K562 (cell line): ENCODE measurements at regions not wholly inside any gene's neighbourhood (a gene's known extent, or its start where the extent isn't known, plus 50 kb on each side); places are given as distances from the start of the nearest gene placed in this dataset.

Experiments used
- ATAC-seq: fragments of 200-7000 bp; cut with Tn5 transposase; 3 replicates; pipeline ENCODE4 v1.9.1; 2020; ENCODE audit warnings: moderate library complexity
- BruUV-seq: library from RNA; stranded (reverse); fragments of 400-500 nt; replicated peaks from 2 replicates; lab custom pipeline; 2021; lab: Mats Ljungman, UMichigan
- CTCF ChIA-PET: fragments of 300-600 bp; formaldehyde crosslinking; extraction: SDS; loops from one replicate; lab custom pipeline; 2021; ENCODE audit warnings: low intra/inter-chr PET ratio; lab: Yijun Ruan, JAX
- POLR2A ChIA-PET: fragments of 300-600, 350-650 bp; sonication (Branson Sonifier 250); formaldehyde crosslinking; extraction: SDS; loops from one replicate; lab custom pipeline; 2021; ENCODE audit warnings: antibody characterized with exemption, inconsistent platforms; lab: Yijun Ruan, JAX
- DNase-seq, 4 experiments: peaks; one replicate each; pipeline versions ENCODE4 v3.0.0 to v3.0.0-alpha.2; 2011 to 2018; ENCODE audit warnings: low spot score in 3 of 4, mixed read lengths in 3 of 4; ENCODE audit errors: extremely low read depth in 1 of 4
- FAIRE-seq: peaks from 2 replicates; lab custom pipeline; 2011; peaks lifted over from hg19 to GRCh38; lab: Jason Lieb, UNC
- H2AFZ ChIP-seq: 2 replicates; pipeline ENCODE4 v1.6.0; 2011; ENCODE audit warnings: low read depth, low read length, control low read depth, inconsistent platforms
- H3K27ac ChIP-seq: fragments of 200-600 bp; 3 replicates; pipeline ENCODE4 v1.8.0; 2011; ENCODE audit warnings: low read depth, mild to moderate bottlenecking, control low read depth, inconsistent platforms, low read length, moderate library complexity, mixed read lengths; ENCODE audit errors: extremely low read depth
- H3K27me3 ChIP-seq, 2 experiments: fragments of 300-600 bp in 1 of 2; 2 replicates in 1 of 2; 3 replicates in 1 of 2; pipeline versions ENCODE4 v1.6.0 to v1.8.0; 2011; ENCODE audit warnings: inconsistent platforms in 2 of 2, low read length in 2 of 2, mild to moderate bottlenecking in 1 of 2, mixed read lengths in 1 of 2, moderate library complexity in 1 of 2; ENCODE audit not compliant: control insufficient read depth in 2 of 2, insufficient read depth in 2 of 2
- H3K36me3 ChIP-seq: fragments of 300-600 bp; 3 replicates; pipeline ENCODE4 v1.8.0; 2011; ENCODE audit warnings: mild to moderate bottlenecking, low read length, inconsistent platforms; ENCODE audit not compliant: control insufficient read depth, insufficient read depth
- H3K4me1 ChIP-seq, 2 experiments: fragments of 200-600 bp in 1 of 2; replicated peaks in 1 of 2; 2 replicates in 1 of 2; 3 replicates in 1 of 2; pipeline versions ENCODE4 v1.5.1 to v1.8.0; 2011; ENCODE audit warnings: inconsistent platforms in 2 of 2, low read length in 2 of 2, mild to moderate bottlenecking in 1 of 2, mixed read lengths in 1 of 2, moderate library complexity in 1 of 2; ENCODE audit not compliant: control insufficient read depth in 2 of 2, insufficient read depth in 2 of 2
- H3K4me2 ChIP-seq: 2 replicates; pipeline ENCODE4 v1.6.1; 2011; ENCODE audit warnings: low read length, control low read depth, inconsistent platforms, mixed read lengths; ENCODE audit not compliant: insufficient read depth
- H3K4me3 ChIP-seq: fragments of 200-600 bp; sonication (generic), shearing (Covaris generic); 2 replicates; pipeline ENCODE4 v1.5.1; 2016; ENCODE audit warnings: control low read depth, inconsistent platforms
- H3K79me2 ChIP-seq: fragments of 200-600 bp; 3 replicates; pipeline ENCODE4 v1.8.0; 2011; ENCODE audit warnings: low read length, inconsistent platforms; ENCODE audit not compliant: control insufficient read depth, insufficient read depth
- H3K9ac ChIP-seq, 2 experiments: 2 replicates each; pipeline versions ENCODE4 v1.6.0 to v1.6.1; 2011; ENCODE audit warnings: low read depth in 2 of 2, low read length in 2 of 2, control low read depth in 1 of 2, inconsistent platforms in 1 of 2, mild to moderate bottlenecking in 1 of 2, mixed read lengths in 1 of 2; ENCODE audit not compliant: insufficient read depth in 1 of 2
- H3K9me1 ChIP-seq: one replicate; pipeline ENCODE4 v1.6.0; 2011; ENCODE audit warnings: inconsistent platforms, mild to moderate bottlenecking, low read length, moderate library complexity; ENCODE audit not compliant: control insufficient read depth, insufficient read depth
- H3K9me3 ChIP-seq: replicated peaks from 2 replicates; pipeline ENCODE4 v1.5.1; 2011; ENCODE audit warnings: low read depth, low read length, inconsistent platforms; ENCODE audit not compliant: control insufficient read depth, insufficient read depth
- H4K20me1 ChIP-seq: replicated peaks from 2 replicates; pipeline ENCODE4 v1.6.1; 2011; ENCODE audit warnings: low read length, inconsistent platforms, mixed read lengths; ENCODE audit not compliant: control insufficient read depth, insufficient read depth
- ETV1 ChIP-seq: fragments of 450-650 bp; conservative IDR thresholded peaks from 2 replicates; pipeline ENCODE4 v1.6.1; 2016; ENCODE audit warnings: missing genetic modification characterization, control low read depth, low read depth, missing compliant biosample characterization
- NFATC3 ChIP-seq: fragments of 450-650 bp; IDR thresholded peaks from 2 replicates; pipeline ENCODE4 v1.6.1; 2017; ENCODE audit warnings: mild to moderate bottlenecking
- NFRKB ChIP-seq: fragments of 450-650 bp; IDR thresholded peaks from 2 replicates; pipeline ENCODE4 v1.6.1; 2016; ENCODE audit warnings: low read depth
- RFX7 ChIP-seq: fragments of 250-450 bp; sonication (Bioruptor Pico); IDR thresholded peaks from 2 replicates; pipeline ENCODE4 v1.5.1; 2021; ENCODE audit warnings: mild to moderate bottlenecking
- ZNF174 ChIP-seq: fragments of 250-450 bp; sonication (Bioruptor Pico); IDR thresholded peaks from 2 replicates; pipeline ENCODE4 v1.4.0; 2020; ENCODE audit warnings: mild to moderate bottlenecking
- WGBS: fragments of 100-300 bp; shearing (Covaris generic); methylation state at CpG from one replicate; pipeline ENCODE4 v1.1.6; 2016; ENCODE audit warnings: low coverage, mixed read lengths; ENCODE audit not compliant: insufficient coverage; ENCODE audit errors: missing lambda C conversion rate; 5-methylcytosine and 5-hydroxymethylcytosine counted together
- in situ Hi-C: fragments of 300-500 bp; cut with MboI; formaldehyde crosslinking; loops from 4 replicates; pipeline ENCODE4 v1.15.0; 2018; ENCODE audit warnings: inconsistent platforms, mixed read lengths
- intact Hi-C: fragments of 100-400 bp; cut with micrococcal nuclease; formaldehyde crosslinking; loops from 2 replicates; pipeline ENCODE4 v1.14.2; 2022
- TF ChIP-seq, protein P1 (sequence below): fragments of 250-450 bp; sonication (Bioruptor Pico); IDR thresholded peaks from 2 replicates; pipeline ENCODE4 v1.5.0; 2021; ENCODE audit warnings: mild to moderate bottlenecking, moderate library complexity

DNA sequence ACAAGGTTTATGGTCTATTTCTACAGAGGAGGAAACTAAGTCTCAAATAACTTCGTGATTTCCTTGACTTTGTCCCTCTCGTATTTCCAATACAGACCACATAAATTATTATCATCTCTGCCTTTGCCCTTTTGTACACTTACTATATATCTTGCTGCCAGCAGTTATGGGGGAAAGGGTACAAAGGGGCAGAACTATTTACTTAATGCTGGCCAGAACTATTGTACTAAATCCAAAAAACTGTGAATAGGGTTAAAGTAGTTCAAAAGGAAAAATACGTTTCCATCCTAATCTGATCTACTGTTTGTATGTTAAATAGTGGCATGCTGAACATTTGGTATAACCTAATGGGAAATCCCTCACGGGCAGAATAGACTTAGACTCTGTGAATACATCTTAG lies 537.3 kb upstream of the SEMA6D start:
- no peak for TF ChIP-seq NFATC3
- no peak for TF ChIP-seq ETV1 (tag)
- no peak for TF ChIP-seq NFRKB
- TF ChIP-seq ZNF174 (CRISPR knock-in tag): no peak
- no peak for TF ChIP-seq RFX7 (CRISPR knock-in tag)
- TF ChIP-seq, protein P1, sequence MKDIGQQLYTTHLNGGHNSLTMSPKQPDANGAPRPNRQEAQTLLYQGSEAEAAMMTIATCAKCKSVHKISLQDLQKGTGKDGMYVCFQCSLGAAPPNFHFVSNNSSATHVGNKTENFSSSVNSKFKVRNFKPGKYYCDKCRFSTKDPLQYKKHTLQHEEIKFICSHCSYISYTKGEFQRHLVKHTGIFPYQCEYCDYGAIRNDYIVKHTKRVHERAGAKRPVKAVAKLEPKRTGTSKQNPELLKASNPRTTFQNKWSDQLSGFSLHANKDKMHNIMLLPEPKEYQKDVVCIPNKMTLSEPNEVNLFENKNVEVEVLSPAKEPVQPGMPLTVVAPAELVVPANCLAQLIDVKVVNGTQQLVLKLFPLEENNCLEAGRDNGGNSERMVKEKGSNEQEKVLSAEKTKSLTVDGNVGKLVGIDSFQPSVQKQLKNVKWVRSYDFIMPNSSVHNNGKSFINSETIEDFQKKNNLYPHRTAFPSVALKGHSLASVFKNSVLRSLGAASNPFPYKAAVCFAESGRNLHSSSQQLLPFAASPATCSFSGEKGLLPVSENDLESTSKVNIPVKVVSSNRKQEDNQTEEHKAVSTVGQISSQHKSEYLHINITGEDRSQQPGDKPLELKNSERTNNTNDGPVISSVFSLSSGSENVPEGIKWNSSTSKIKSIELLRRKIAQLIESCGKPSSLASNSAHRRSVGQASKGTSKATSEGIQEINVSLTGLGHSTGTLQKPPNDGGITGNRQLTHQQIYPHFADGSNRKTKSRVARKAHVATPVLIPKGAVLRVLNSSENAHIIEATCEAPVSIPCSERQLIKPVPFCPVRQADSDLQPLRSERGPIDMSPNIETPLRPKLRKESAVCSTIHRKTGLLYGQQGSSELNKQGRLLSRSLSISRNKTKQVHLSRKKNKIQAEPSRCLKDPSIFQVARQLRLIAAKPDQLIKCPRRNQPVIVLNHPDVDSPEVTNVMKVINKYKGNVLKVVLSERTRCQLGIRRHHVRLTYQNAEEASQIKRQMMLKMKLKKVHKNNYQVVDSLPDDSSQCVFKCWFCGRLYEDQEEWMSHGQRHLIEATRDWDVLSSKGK (CRISPR knock-in tag): no peak
- no TSS peak for BruUV-seq
- H3K79me2 ChIP-seq: no peaks in the 10 kb centered on the region
- H4K20me1 ChIP-seq: no peaks in the 10 kb centered on the region
- intact Hi-C loops (no loop called here), in situ Hi-C loops (no loop called here)
- no peak overlapping the region for H3K9ac ChIP-seq
- H3K27me3 ChIP-seq: no peaks in the 10 kb centered on the region
- H3K36me3 ChIP-seq: no peaks in the 10 kb centered on the region
- POLR2A ChIA-PET: no interaction called here
- DNase-seq (no peak), FAIRE-seq (no peak), ATAC-seq (no peak)
- no peaks in the 10 kb centered on the region for H3K9me1 ChIP-seq
- no peaks in the 10 kb centered on the region for H3K4me1 ChIP-seq
- no peak overlapping the region for H3K4me2 ChIP-seq
- H2AFZ ChIP-seq: no peak overlapping the region
- 0% methylated on average over 4 of the region's 4 CpGs for WGBS
- H3K9me3 ChIP-seq: no peaks in the 10 kb centered on the region
- H3K27ac ChIP-seq: no peak overlapping the region
- CTCF ChIA-PET: no interaction called here
- no peak overlapping the region for H3K4me3 ChIP-seq
